ENCODE measurements at regions not wholly inside any gene's neighbourhood (a gene's known extent, or its start where the extent isn't known, plus 50 kb on each side); places are given as distances from the start of the nearest gene placed in this dataset.

DNA sequence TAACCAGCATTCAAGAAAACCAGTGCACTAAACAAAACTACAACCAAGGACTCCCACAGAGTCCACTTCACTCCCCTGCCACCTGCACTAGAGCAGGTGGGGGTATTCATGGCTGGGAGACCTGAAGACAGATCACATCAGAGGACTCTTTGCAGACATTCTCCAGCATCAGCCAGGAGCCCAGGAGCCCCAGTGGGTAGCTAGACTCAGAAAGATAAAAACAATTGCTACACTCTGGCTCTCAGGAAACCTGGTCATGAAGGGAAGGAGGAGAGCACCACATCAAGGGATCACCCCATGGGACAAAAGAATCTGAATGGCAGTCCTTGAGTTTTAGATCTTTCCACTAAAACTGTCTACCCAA, 472.1 kb downstream of the PLPP3 start:
- TF ChIP-seq EZH2 (IDR thresholded peaks at IDR 0.05; ENCODE audit: low read depth, low read length, severe bottlenecking) (no peak), RXRA (IDR thresholded peaks at IDR 0.05; ENCODE audit: insufficient read depth, low read depth, low read length) (no peak), CEBPB (IDR thresholded peaks at IDR 0.05; ENCODE audit: low read depth, low read length) (no peak), POLR2A (IDR thresholded peaks at IDR 0.05; ENCODE audit: control extremely low read depth in 1 of 2, low read depth in 2 of 2, low read length in 2 of 2) (no peak), SRF (IDR thresholded peaks at IDR 0.05; ENCODE audit: low read depth, low read length) (no peak), HDAC6 (IDR thresholded peaks at IDR 0.05; ENCODE audit: low read depth, low read length) (no peak), RNF2 (IDR thresholded peaks at IDR 0.05; ENCODE audit: borderline replicate concordance, low read depth, low read length, missing control alignments, poor library complexity, severe bottlenecking) (no peak), EP300 (IDR thresholded peaks at IDR 0.05; ENCODE audit: borderline replicate concordance in 1 of 2, low read depth in 2 of 2, low read length in 2 of 2) (no peak), POLR2AphosphoS5 (IDR thresholded peaks at IDR 0.05; ENCODE audit: low read depth, low read length) (no peak), CHD2 (IDR thresholded peaks at IDR 0.05; ENCODE audit: low read length) (no peak), YY1 (IDR thresholded peaks at IDR 0.05; ENCODE audit: low read depth, low read length) (no peak)
- TF ChIP-seq, protein P1, sequence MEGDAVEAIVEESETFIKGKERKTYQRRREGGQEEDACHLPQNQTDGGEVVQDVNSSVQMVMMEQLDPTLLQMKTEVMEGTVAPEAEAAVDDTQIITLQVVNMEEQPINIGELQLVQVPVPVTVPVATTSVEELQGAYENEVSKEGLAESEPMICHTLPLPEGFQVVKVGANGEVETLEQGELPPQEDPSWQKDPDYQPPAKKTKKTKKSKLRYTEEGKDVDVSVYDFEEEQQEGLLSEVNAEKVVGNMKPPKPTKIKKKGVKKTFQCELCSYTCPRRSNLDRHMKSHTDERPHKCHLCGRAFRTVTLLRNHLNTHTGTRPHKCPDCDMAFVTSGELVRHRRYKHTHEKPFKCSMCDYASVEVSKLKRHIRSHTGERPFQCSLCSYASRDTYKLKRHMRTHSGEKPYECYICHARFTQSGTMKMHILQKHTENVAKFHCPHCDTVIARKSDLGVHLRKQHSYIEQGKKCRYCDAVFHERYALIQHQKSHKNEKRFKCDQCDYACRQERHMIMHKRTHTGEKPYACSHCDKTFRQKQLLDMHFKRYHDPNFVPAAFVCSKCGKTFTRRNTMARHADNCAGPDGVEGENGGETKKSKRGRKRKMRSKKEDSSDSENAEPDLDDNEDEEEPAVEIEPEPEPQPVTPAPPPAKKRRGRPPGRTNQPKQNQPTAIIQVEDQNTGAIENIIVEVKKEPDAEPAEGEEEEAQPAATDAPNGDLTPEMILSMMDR (IDR thresholded peaks at IDR 0.05; ENCODE audit: control extremely low read depth in 1 of 3, insufficient read depth in 1 of 3, low read depth in 1 of 3, low read length in 3 of 3): no peak
